Limb (tissue), 2 donors: ENCODE measurements at regions not wholly inside any gene's neighbourhood (a gene's known extent, or its start where the extent isn't known, plus 50 kb on each side); places are given as distances from the start of the nearest gene placed in this dataset.

ENCODE experiments used
- DNase-seq, 2 donors: peaks; one replicate each; pipeline ENCODE4 v3.0.0-alpha.2; 2016; ENCODE audit errors: extremely low spot score in 2 of 2

GRCh38 chr18:25451077-25451658 lies 99.2 kb upstream of the ZNF521 start:
- no peak for DNase-seq

- no peak for DNase-seq
These were observed 97.1 kb upstream of the ZNF521 start for GRCh38 chr18:25449046-25449445.

- no peak for DNase-seq
These were observed 95.0 kb upstream of the ZNF521 start for GRCh38 chr18:25446972-25447371.

GRCh38 chr18:25445430-25445829 lies 93.5 kb upstream of the ZNF521 start:
- DNase-seq: no peak

- no peak for DNase-seq
These were observed 91.8 kb upstream of the ZNF521 start for GRCh38 chr18:25443776-25444175.

- peak in 1 of 2 donors; percentile 58 for DNase-seq
These were observed 83.3 kb upstream of the ZNF521 start for GRCh38 chr18:25435149-25435782.

- DNase-seq: no peak
These were observed 82.8 kb upstream of the ZNF521 start for GRCh38 chr18:25434745-25435144.

- DNase-seq: no peak
These were observed 81.6 kb upstream of the ZNF521 start for GRCh38 chr18:25433590-25433989.

GRCh38 chr18:25425024-25425423 lies 73.1 kb upstream of the ZNF521 start:
- no peak for DNase-seq

GRCh38 chr18:25423760-25424159 lies 71.8 kb upstream of the ZNF521 start:
- no peak for DNase-seq

GRCh38 chr18:25423267-25423666 lies 71.3 kb upstream of the ZNF521 start:
- no peak for DNase-seq

GRCh38 chr18:25422230-25422629 lies 70.3 kb upstream of the ZNF521 start:
- no peak for DNase-seq

GRCh38 chr18:25420077-25420825 lies 68.3 kb upstream of the ZNF521 start:
- no peak for DNase-seq

GRCh38 chr18:25416374-25416773 lies 64.4 kb upstream of the ZNF521 start:
- DNase-seq: no peak

- DNase-seq: no peak
These were observed 58.0 kb upstream of the ZNF521 start for GRCh38 chr18:25409971-25410370.

- DNase-seq: no peak
These were observed 56.3 kb upstream of the ZNF521 start for GRCh38 chr18:25408293-25408692.
